BE2C (cell line): ENCODE measurements at regions not wholly inside any gene's neighbourhood (a gene's known extent, or its start where the extent isn't known, plus 50 kb on each side); places are given as distances from the start of the nearest gene placed in this dataset.
A peak's percentile ranks its signal among the peaks of the same experiment; 100 is the strongest.

Source experiments
- DNase-seq: peaks from one replicate; pipeline ENCODE4 v3.0.0-alpha.2; 2020
- H3K27me3 ChIP-seq: fragments of 250-450 bp; sonication (Bioruptor Pico); 2 replicates; pipeline ENCODE4 v1.5.1; 2020; ENCODE audit warnings: mild to moderate bottlenecking
- H3K36me3 ChIP-seq: fragments of 250-450 bp; sonication (Bioruptor Pico); 2 replicates; pipeline ENCODE4 v1.5.1; 2020; ENCODE audit warnings: mild to moderate bottlenecking
- H3K4me1 ChIP-seq: fragments of 250-450 bp; sonication (Bioruptor Pico); 2 replicates; pipeline ENCODE4 v1.5.1; 2020
- H3K4me3 ChIP-seq: 2 replicates; pipeline ENCODE4 v1.5.1; 2011; ENCODE audit warnings: low read depth, low read length
- H3K9me3 ChIP-seq: fragments of 250-450 bp; sonication (Bioruptor Pico); 2 replicates; pipeline ENCODE4 v1.5.1; 2020
- CTCF ChIP-seq: IDR thresholded peaks from 2 replicates; pipeline ENCODE4 v1.5.1; 2012; ENCODE audit warnings: mild to moderate bottlenecking, low read depth, low read length

GRCh38 chr17:70271200-70271599, 101.9 kb downstream of the KCNJ2 start:
- no peak for TF ChIP-seq CTCF
- H3K27me3 ChIP-seq, result no peaks in the 10 kb centered on the region
- no peak overlapping the region for H3K4me3 ChIP-seq
- no peak for DNase-seq
- no peaks in the 10 kb centered on the region for H3K4me1 ChIP-seq
- no peaks in the 10 kb centered on the region for H3K36me3 ChIP-seq
- H3K9me3 ChIP-seq, result no peaks in the 10 kb centered on the region

GRCh38 chr17:70271672-70272071, 102.3 kb downstream of the KCNJ2 start:
- no peaks in the 10 kb centered on the region for H3K27me3 ChIP-seq
- H3K4me1 ChIP-seq, result no peaks in the 10 kb centered on the region
- no peak overlapping the region for H3K4me3 ChIP-seq
- no peaks in the 10 kb centered on the region for H3K9me3 ChIP-seq
- no peak for DNase-seq
- no peaks in the 10 kb centered on the region for H3K36me3 ChIP-seq
- no peak for TF ChIP-seq CTCF

GRCh38 chr17:70274255-70274654, 104.9 kb downstream of the KCNJ2 start:
- TF ChIP-seq CTCF, result no peak
- Histone ChIP-seq H3K4me1 (peaks cover 5% of the 10 kb centered on the region), H3K27me3 (no peaks in the 10 kb centered on the region), H3K4me3 (no peak overlapping the region), H3K9me3 (no peaks in the 10 kb centered on the region), H3K36me3 (no peaks in the 10 kb centered on the region)
- no peak for DNase-seq

GRCh38 chr17:70276906-70277305, 107.6 kb downstream of the KCNJ2 start:
- DNase-seq, result no peak
- TF ChIP-seq CTCF, result no peak
- H3K4me3 ChIP-seq, result no peak overlapping the region
- H3K36me3 ChIP-seq, result no peaks in the 10 kb centered on the region
- no peaks in the 10 kb centered on the region for H3K9me3 ChIP-seq
- H3K27me3 ChIP-seq, result no peaks in the 10 kb centered on the region
- peaks cover 7% of the 10 kb centered on the region for H3K4me1 ChIP-seq

- H3K9me3 ChIP-seq, result no peaks in the 10 kb centered on the region
- DNase-seq, result peak; percentile 8
- H3K27me3 ChIP-seq, result no peaks in the 10 kb centered on the region
- H3K36me3 ChIP-seq, result no peaks in the 10 kb centered on the region
- peaks cover 9% of the 10 kb centered on the region for H3K4me1 ChIP-seq
- no peak overlapping the region for H3K4me3 ChIP-seq
- TF ChIP-seq CTCF, result no peak
Observed at GRCh38 chr17:70278844-70279462, 109.6 kb downstream of the KCNJ2 start.

- TF ChIP-seq CTCF, result no peak
Observed at GRCh38 chr17:70286391-70286790, 117.1 kb downstream of the KCNJ2 start.

More at GRCh38 chr17:70286391-70286790, 117.1 kb downstream of the KCNJ2 start:
- H3K36me3 ChIP-seq, result no peaks in the 10 kb centered on the region
- no peaks in the 10 kb centered on the region for H3K9me3 ChIP-seq
- H3K4me1 ChIP-seq, result peaks cover 2% of the 10 kb centered on the region; the same call in 1 of the 2 replicates
- no peak overlapping the region for H3K4me3 ChIP-seq
- no peaks in the 10 kb centered on the region for H3K27me3 ChIP-seq
- DNase-seq, result no peak
